Panc1 (cell line): ENCODE measurements at regions not wholly inside any gene's neighbourhood (a gene's known extent, or its start where the extent isn't known, plus 50 kb on each side); places are given as distances from the start of the nearest gene placed in this dataset.

Experiments used
- ATAC-seq: fragments of 200-7000 bp; cut with Tn5 transposase; 2 replicates; pipeline ENCODE4 v1.9.1; 2020; ENCODE audit warnings: mild to moderate bottlenecking, moderate library complexity
- BruUV-seq: library from RNA; stranded (reverse); fragments of 400-500 nt; replicated peaks from 2 replicates; lab custom pipeline; 2021; lab: Mats Ljungman, UMichigan
- CTCF ChIA-PET: fragments of 300-600 bp; sonication (Branson Sonifier 250); formaldehyde crosslinking; loops from one replicate; lab custom pipeline; 2022; ENCODE audit warnings: antibody characterized with exemption; lab: Charles Lee
- POLR2A ChIA-PET: fragments of 300-600 bp; sonication (Branson Sonifier 250); formaldehyde crosslinking; loops from one replicate; lab custom pipeline; 2022; ENCODE audit warnings: antibody characterized with exemption; lab: Charles Lee
- DNase-seq: peaks from one replicate; pipeline ENCODE4 v3.0.0-alpha.2; 2010; ENCODE audit warnings: low read depth, low spot score
- H3K27ac ChIP-seq: 2 replicates; pipeline ENCODE4 v1.5.1; 2011; ENCODE audit warnings: mild to moderate bottlenecking, low read length, inconsistent platforms
- H3K27me3 ChIP-seq: fragments of 200-500 bp; sonication (Bioruptor generic); 2 replicates; pipeline ENCODE4 v1.6.0; 2014; ENCODE audit warnings: low read length, inconsistent platforms; ENCODE audit not compliant: control insufficient read depth, insufficient read depth
- H3K36me3 ChIP-seq: fragments of 200-500 bp; sonication (Bioruptor generic); 2 replicates; pipeline ENCODE4 v1.5.1; 2014; ENCODE audit warnings: inconsistent platforms, mild to moderate bottlenecking, low read length, moderate library complexity; ENCODE audit not compliant: control insufficient read depth, insufficient read depth
- H3K4me1 ChIP-seq: 2 replicates; pipeline ENCODE4 v1.5.1; 2011; ENCODE audit warnings: inconsistent platforms, mild to moderate bottlenecking, low read length, moderate library complexity; ENCODE audit not compliant: control insufficient read depth, insufficient read depth
- H3K4me3 ChIP-seq, 2 experiments: 2 replicates each; pipeline ENCODE4 v1.5.1; 2011 to 2012; ENCODE audit warnings: low read depth in 2 of 2, low read length in 2 of 2, mild to moderate bottlenecking in 2 of 2, inconsistent platforms in 1 of 2, moderate library complexity in 1 of 2
- H3K9me3 ChIP-seq: fragments of 200-500 bp; sonication (Bioruptor generic); 2 replicates; pipeline ENCODE4 v1.5.1; 2014; ENCODE audit warnings: low read depth, mild to moderate bottlenecking, inconsistent platforms, low read length, moderate library complexity; ENCODE audit not compliant: control insufficient read depth, insufficient read depth
- CTCF ChIP-seq: fragments of 450-650 bp; IDR thresholded peaks from 2 replicates; pipeline ENCODE4 v1.5.1; 2017; ENCODE audit warnings: mild to moderate bottlenecking
- POLR2AphosphoS5 ChIP-seq: IDR thresholded peaks from 2 replicates; pipeline ENCODE4 v1.6.1; 2012; ENCODE audit warnings: mild to moderate bottlenecking, low read depth, low read length, moderate library complexity
- REST ChIP-seq, 2 experiments: IDR thresholded peaks; 2 replicates each; pipeline ENCODE4 v1.6.1; 2011 to 2012; ENCODE audit warnings: low read depth in 2 of 2, control low read depth in 1 of 2, low read length in 1 of 2, mild to moderate bottlenecking in 1 of 2, moderate library complexity in 1 of 2; ENCODE audit not compliant: insufficient read depth in 1 of 2
- SIN3A ChIP-seq: IDR thresholded peaks from 2 replicates; pipeline ENCODE4 v1.6.1; 2012; ENCODE audit warnings: low read depth, mild to moderate bottlenecking, low read length, moderate library complexity, borderline replicate concordance; ENCODE audit not compliant: insufficient read depth
- TCF7L2 ChIP-seq: IDR thresholded peaks from 2 replicates; pipeline ENCODE4 v1.6.1; 2011; ENCODE audit warnings: mild to moderate bottlenecking, low read depth, low read length, inconsistent platforms
- in situ Hi-C: cut with HindIII; loops from 2 replicates; pipeline ENCODE4 v1.10.0; 2016; ENCODE audit warnings: low sequenced_read_pairs, low pct_unique_long_range_greater_than_20kb
- intact Hi-C: fragments of 100-400 bp; cut with micrococcal nuclease; formaldehyde crosslinking; loops from one replicate; pipeline ENCODE4 v1.10.0; 2022; ENCODE audit not compliant: unreplicated experiment

GRCh38 chr16:17691106-17691898 lies 220.5 kb upstream of the XYLT1 start:
- Histone ChIP-seq H3K27me3 (peaks cover 5% of the 10 kb centered on the region; the same call in 1 of the 2 replicates), H3K27ac (no peak overlapping the region), H3K36me3 (no peaks in the 10 kb centered on the region), H3K9me3 (no peaks in the 10 kb centered on the region), H3K4me1 (no peaks in the 10 kb centered on the region), H3K4me3 (no peak overlapping the region)
- ChIA-PET POLR2A (no interaction called here), CTCF (no interaction called here)
- ATAC-seq (no peak), DNase-seq (no peak)
- in situ Hi-C loops = no loop called here
- no peak for TF ChIP-seq POLR2AphosphoS5
- TF ChIP-seq SIN3A = no peak
- no peak for TF ChIP-seq REST (IDR thresholded peaks at IDR 0.05; ENCODE audit: insufficient read depth in 1 of 2, low read depth in 2 of 2, low read length in 1 of 2)
- no peak for TF ChIP-seq TCF7L2
- no peak for TF ChIP-seq CTCF
- no TSS peak for BruUV-seq
- intact Hi-C loops = no loop called here

GRCh38 chr16:17685447-17685846 lies 214.7 kb upstream of the XYLT1 start:
- no peak overlapping the region for H3K27ac ChIP-seq
- in situ Hi-C loops = no loop called here
- no peak overlapping the region for H3K4me3 ChIP-seq
- ChIA-PET POLR2A (no interaction called here), CTCF (no interaction called here)
- TF ChIP-seq SIN3A (no peak), TCF7L2 (no peak), CTCF (no peak), REST (IDR thresholded peaks at IDR 0.05; ENCODE audit: insufficient read depth in 1 of 2, low read depth in 2 of 2, low read length in 1 of 2) (no peak), POLR2AphosphoS5 (no peak)
- ATAC-seq = no peak
- no TSS peak for BruUV-seq
- no peaks in the 10 kb centered on the region for H3K9me3 ChIP-seq
- H3K36me3 ChIP-seq = no peaks in the 10 kb centered on the region
- intact Hi-C loops = no loop called here
- no peak for DNase-seq
- no peaks in the 10 kb centered on the region for H3K4me1 ChIP-seq
- H3K27me3 ChIP-seq = no peaks in the 10 kb centered on the region; the same call in none of the 2 replicates
